ENCODE measurements at regions not wholly inside any gene's neighbourhood (a gene's known extent, or its start where the extent isn't known, plus 50 kb on each side); places are given as distances from the start of the nearest gene placed in this dataset.

GRCh38 chrX:28188526-28188925 lies 207.3 kb upstream of the DCAF8L1 start:
- TF ChIP-seq TAF1 (IDR thresholded peaks at IDR 0.05; ENCODE audit: low read depth) (no peak), EP300 (IDR thresholded peaks at IDR 0.05; ENCODE audit: borderline replicate concordance) (no peak)

- no peak for TF ChIP-seq NFIC (IDR thresholded peaks at IDR 0.05)
- no peak for TF ChIP-seq REST (IDR thresholded peaks at IDR 0.05; ENCODE audit: low read depth)
- TF ChIP-seq EP300 (IDR thresholded peaks at IDR 0.05; ENCODE audit: borderline replicate concordance) = no peak
- no peak for TF ChIP-seq USF1 (IDR thresholded peaks at IDR 0.05)
- TF ChIP-seq ZBTB7A (IDR thresholded peaks at IDR 0.05; ENCODE audit: low read depth) = no peak
- TF ChIP-seq TAF1 (IDR thresholded peaks at IDR 0.05; ENCODE audit: low read depth) = no peak
- TF ChIP-seq EGR1 (IDR thresholded peaks at IDR 0.05) = no peak
- TF ChIP-seq CREB1 (IDR thresholded peaks at IDR 0.05; ENCODE audit: low read depth) = no peak
- no peak for TF ChIP-seq TEAD4 (IDR thresholded peaks at IDR 0.05)
- TF ChIP-seq CEBPB (IDR thresholded peaks at IDR 0.05) = no peak
- no peak for TF ChIP-seq FOXM1 (IDR thresholded peaks at IDR 0.05; ENCODE audit: borderline replicate concordance, low read depth)
- no peak for TF ChIP-seq RAD21 (IDR thresholded peaks at IDR 0.05; ENCODE audit: low read depth)
- no peak for TF ChIP-seq YY1 (IDR thresholded peaks at IDR 0.05; ENCODE audit: low read depth)
- no peak for TF ChIP-seq TCF12 (IDR thresholded peaks at IDR 0.05; ENCODE audit: low read depth)
- no peak for TF ChIP-seq MAX (IDR thresholded peaks at IDR 0.05)
Measured at GRCh38 chrX:28180096-28180495, 198.8 kb upstream of the DCAF8L1 start.

- TF ChIP-seq TCF12 (IDR thresholded peaks at IDR 0.05; ENCODE audit: low read depth) = no peak
- TF ChIP-seq CREB1 (IDR thresholded peaks at IDR 0.05; ENCODE audit: low read depth) = no peak
- no peak for TF ChIP-seq FOXM1 (IDR thresholded peaks at IDR 0.05; ENCODE audit: borderline replicate concordance, low read depth)
- no peak for TF ChIP-seq RAD21 (IDR thresholded peaks at IDR 0.05; ENCODE audit: low read depth)
- TF ChIP-seq TAF1 (IDR thresholded peaks at IDR 0.05; ENCODE audit: low read depth) = no peak
- TF ChIP-seq YY1 (IDR thresholded peaks at IDR 0.05; ENCODE audit: low read depth) = no peak
- no peak for TF ChIP-seq REST (IDR thresholded peaks at IDR 0.05; ENCODE audit: low read depth)
- TF ChIP-seq MAX (IDR thresholded peaks at IDR 0.05) = no peak
- no peak for TF ChIP-seq ZBTB7A (IDR thresholded peaks at IDR 0.05; ENCODE audit: low read depth)
- TF ChIP-seq CEBPB (IDR thresholded peaks at IDR 0.05) = no peak
Measured at GRCh38 chrX:28178206-28178605, 197.0 kb upstream of the DCAF8L1 start.

- TF ChIP-seq FOXM1 (IDR thresholded peaks at IDR 0.05; ENCODE audit: borderline replicate concordance, low read depth) = no peak
- peak; percentile 31 for TF ChIP-seq RAD21 (IDR thresholded peaks at IDR 0.05; ENCODE audit: low read depth)
Measured at GRCh38 chrX:28177202-28177601, 196.0 kb upstream of the DCAF8L1 start.

- TF ChIP-seq CEBPB (IDR thresholded peaks at IDR 0.05) (no peak), EGR1 (IDR thresholded peaks at IDR 0.05) (no peak), TEAD4 (IDR thresholded peaks at IDR 0.05) (no peak), RAD21 (IDR thresholded peaks at IDR 0.05; ENCODE audit: low read depth) (no peak), TAF1 (IDR thresholded peaks at IDR 0.05; ENCODE audit: low read depth) (no peak), TCF12 (IDR thresholded peaks at IDR 0.05; ENCODE audit: low read depth) (no peak), MAX (IDR thresholded peaks at IDR 0.05) (no peak), FOXM1 (IDR thresholded peaks at IDR 0.05; ENCODE audit: borderline replicate concordance, low read depth) (no peak), CREB1 (IDR thresholded peaks at IDR 0.05; ENCODE audit: low read depth) (no peak), NFIC (IDR thresholded peaks at IDR 0.05) (no peak), ZBTB7A (IDR thresholded peaks at IDR 0.05; ENCODE audit: low read depth) (no peak), USF1 (IDR thresholded peaks at IDR 0.05) (no peak)
Measured at GRCh38 chrX:28170713-28171112, 189.5 kb upstream of the DCAF8L1 start.

GRCh38 chrX:28158019-28158777 lies 176.9 kb upstream of the DCAF8L1 start:
- TF ChIP-seq EP300 (IDR thresholded peaks at IDR 0.05; ENCODE audit: borderline replicate concordance) (no peak), NFIC (IDR thresholded peaks at IDR 0.05) (no peak), EGR1 (IDR thresholded peaks at IDR 0.05) (no peak), YY1 (IDR thresholded peaks at IDR 0.05; ENCODE audit: low read depth) (no peak), REST (IDR thresholded peaks at IDR 0.05; ENCODE audit: low read depth) (no peak), CREB1 (IDR thresholded peaks at IDR 0.05; ENCODE audit: low read depth) (no peak), MAX (IDR thresholded peaks at IDR 0.05) (no peak), TCF12 (IDR thresholded peaks at IDR 0.05; ENCODE audit: low read depth) (no peak)
